Activated CD4-positive, alpha-beta T cell treated with anti-CD3 and anti-CD28 coated beads for 48 hours (primary cell): ENCODE measurements at regions not wholly inside any gene's neighbourhood (a gene's known extent, or its start where the extent isn't known, plus 50 kb on each side); places are given as distances from the start of the nearest gene placed in this dataset.

Experiments used
- DNase-seq: peaks from one replicate; pipeline ENCODE4 v3.0.0-alpha.2; 2020

GRCh38 chr9:87290241-87291052, 207.2 kb upstream of the DAPK1 start:
- no peak for DNase-seq

GRCh38 chr9:87292449-87293191, 205.0 kb upstream of the DAPK1 start:
- DNase-seq = no peak

- DNase-seq = no peak
These were observed 203.5 kb upstream of the DAPK1 start for GRCh38 chr9:87294126-87294525.

- no peak for DNase-seq
These were observed 196.8 kb upstream of the DAPK1 start for GRCh38 chr9:87300915-87301314.

GRCh38 chr9:87301371-87301770, 196.3 kb upstream of the DAPK1 start:
- no peak for DNase-seq

- DNase-seq = no peak
These were observed 192.5 kb upstream of the DAPK1 start for GRCh38 chr9:87305151-87305550.

GRCh38 chr9:87306006-87306405, 191.7 kb upstream of the DAPK1 start:
- DNase-seq = no peak

- no peak for DNase-seq
These were observed 189.8 kb upstream of the DAPK1 start for GRCh38 chr9:87307848-87308247.

- DNase-seq = no peak
These were observed 188.4 kb upstream of the DAPK1 start for GRCh38 chr9:87309236-87309635.

GRCh38 chr9:87310827-87311523, 186.7 kb upstream of the DAPK1 start:
- no peak for DNase-seq

GRCh38 chr9:87319656-87320055, 178.0 kb upstream of the DAPK1 start:
- DNase-seq = no peak

GRCh38 chr9:87320146-87320884, 177.4 kb upstream of the DAPK1 start:
- no peak for DNase-seq

- DNase-seq = no peak
These were observed 174.6 kb upstream of the DAPK1 start for GRCh38 chr9:87322840-87323635.

GRCh38 chr9:87323928-87324327, 173.7 kb upstream of the DAPK1 start:
- no peak for DNase-seq

GRCh38 chr9:87324613-87325194, 173.0 kb upstream of the DAPK1 start:
- DNase-seq = no peak

- DNase-seq = no peak
These were observed 170.0 kb upstream of the DAPK1 start for GRCh38 chr9:87327575-87328125.

- DNase-seq = no peak
These were observed 163.9 kb upstream of the DAPK1 start for GRCh38 chr9:87333802-87334201.

- no peak for DNase-seq
These were observed 163.3 kb upstream of the DAPK1 start for GRCh38 chr9:87334366-87334765.

- no peak for DNase-seq
These were observed 161.3 kb upstream of the DAPK1 start for GRCh38 chr9:87336407-87336806.

GRCh38 chr9:87336914-87337333, 160.7 kb upstream of the DAPK1 start:
- DNase-seq = peak; percentile 29

- DNase-seq = no peak
These were observed 160.2 kb upstream of the DAPK1 start for GRCh38 chr9:87337335-87338087.
